ENCODE measurements at regions not wholly inside any gene's neighbourhood (a gene's known extent, or its start where the extent isn't known, plus 50 kb on each side); places are given as distances from the start of the nearest gene placed in this dataset.

DNA sequence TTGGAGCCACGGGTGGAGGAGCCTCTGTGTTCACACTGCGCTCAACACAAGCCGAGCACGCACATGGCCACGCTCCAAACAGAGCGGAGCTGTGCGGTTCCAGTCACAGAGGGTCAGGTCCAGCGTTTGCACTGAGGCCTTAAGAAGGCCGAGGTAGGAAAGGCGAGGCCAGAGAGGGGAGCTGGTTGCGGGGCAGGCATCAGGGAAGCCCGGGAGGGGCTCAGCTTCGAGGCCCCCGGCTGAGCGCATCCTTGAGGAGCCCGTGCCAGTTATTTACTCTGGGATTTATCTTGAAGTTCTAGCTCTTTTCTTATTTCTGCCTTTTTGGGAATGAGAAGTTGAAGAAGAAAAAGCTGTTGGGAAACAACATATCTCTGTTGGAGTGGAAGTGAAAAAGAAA lies 140.8 kb downstream of the IRX1 start:
- DNase-seq (ENCODE audit: low spot score): no peak

DNA sequence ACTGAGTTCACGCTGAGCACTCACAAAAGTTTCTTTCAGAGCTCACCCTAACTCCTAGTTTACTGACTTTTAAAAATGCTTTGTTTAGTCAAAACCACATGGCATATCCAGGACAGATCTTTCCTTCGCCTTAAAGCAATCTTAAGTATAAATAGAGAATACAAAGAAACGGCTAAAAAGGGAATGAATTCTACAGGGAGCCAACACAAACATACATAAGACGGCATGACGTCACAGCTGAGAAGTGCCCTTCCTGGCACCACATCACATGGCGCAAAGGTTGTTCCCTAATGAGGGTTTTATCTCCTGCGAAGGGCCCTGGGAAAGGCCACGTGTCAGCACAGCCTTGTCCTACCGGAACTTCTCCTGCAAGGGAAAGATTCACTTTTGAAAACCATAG lies 141.3 kb downstream of the IRX1 start:
- DNase-seq (ENCODE audit: low spot score): no peak

DNA sequence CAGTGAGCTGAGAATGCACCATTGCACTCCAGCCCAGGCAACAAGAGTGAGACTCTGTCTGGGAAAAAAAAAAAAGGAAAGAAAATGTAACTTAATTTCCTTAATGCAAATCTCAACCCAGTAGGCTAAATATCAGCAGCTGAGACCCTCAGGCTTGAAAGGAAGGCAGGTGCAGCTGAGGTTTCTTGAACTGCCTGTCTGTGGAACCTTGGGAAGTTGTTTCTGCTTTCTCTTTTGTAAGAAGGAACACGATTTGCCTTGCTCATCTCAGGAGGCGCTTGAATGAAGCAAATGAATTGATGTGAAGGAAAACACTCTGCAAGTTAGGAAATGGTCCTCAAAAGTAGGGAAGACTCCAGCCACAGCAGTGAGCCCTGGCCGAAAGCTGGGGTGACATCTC lies 143.3 kb downstream of the IRX1 start:
- DNase-seq (ENCODE audit: low spot score): no peak

DNA sequence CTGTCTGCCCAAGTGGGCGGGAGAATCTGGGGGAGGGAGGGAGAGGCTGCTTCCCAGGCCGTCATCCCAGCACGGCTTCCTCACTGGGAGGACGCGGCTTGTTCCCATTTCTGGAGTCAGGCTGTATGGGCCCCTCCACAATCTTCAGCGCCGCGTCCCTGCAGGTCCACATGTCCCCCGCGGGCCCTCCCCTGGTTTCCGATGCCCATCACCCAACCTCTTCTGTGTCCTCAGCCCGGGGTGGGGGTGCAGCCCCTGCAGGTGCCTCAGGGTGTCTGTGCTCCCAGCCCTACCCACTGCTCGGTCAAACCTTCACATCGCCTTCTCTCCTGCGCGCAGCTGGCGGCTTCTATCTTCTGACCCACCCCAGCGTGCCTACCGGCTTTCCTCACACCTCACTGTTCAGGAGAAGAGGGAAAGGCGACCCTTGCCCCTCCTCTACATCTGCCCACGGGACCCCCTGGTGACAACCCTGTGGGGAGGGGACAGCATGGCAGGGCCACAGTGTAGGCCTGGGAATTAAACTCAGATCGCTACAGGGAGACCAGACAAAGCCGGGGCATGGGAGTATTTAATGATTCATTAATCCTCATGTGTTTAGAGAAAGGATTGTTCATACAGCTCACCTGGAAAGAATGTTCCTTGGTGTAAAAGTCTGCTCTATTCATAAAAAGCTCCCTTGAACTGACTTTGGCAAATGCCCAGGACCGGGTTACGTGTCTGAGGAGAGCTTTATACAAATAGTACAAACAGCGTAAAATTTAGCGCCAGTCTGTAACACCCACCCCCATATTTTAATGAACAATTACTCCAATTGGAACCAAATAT lies 145.1 kb downstream of the IRX1 start:
- DNase-seq (ENCODE audit: low spot score): no peak

DNA sequence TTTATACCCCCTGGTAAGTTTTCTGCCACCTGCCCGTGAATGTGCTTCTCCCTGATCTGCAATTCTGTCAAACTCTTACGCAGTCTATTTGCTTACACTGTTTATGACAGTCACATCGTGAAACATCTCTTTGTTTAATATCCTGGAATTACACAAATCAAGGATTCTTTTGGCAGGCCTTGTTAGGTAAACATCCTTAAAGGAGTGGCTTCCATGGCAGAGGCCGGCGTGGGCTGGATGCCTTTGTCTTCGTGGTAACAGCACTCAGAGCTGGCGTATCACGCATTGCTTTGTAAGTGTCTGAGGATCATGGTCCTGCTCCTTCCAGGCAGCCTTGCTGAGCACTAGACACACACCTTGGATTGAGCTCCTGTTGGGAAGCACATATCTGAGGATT lies 145.7 kb downstream of the IRX1 start:
- no peak for DNase-seq (ENCODE audit: low spot score)

DNA sequence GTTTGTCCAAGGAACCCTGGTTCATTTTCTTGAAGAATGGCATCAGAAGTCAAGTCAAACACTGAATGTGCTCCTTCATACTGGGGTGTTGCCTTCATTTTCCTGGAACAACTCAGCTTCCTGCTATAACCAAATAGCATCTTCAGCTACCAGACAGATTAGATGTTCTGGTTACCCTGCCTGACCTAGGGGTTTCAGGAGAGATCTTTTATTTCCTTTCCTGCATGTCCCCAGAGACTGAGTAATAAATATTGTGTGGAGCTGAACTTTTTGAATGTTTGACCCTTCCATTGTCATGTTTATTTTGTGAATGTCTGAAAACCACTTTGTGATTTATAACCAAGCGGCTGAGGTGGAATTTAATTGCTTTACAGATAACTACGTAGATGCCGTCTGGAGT lies 147.1 kb downstream of the IRX1 start:
- DNase-seq (ENCODE audit: low spot score): no peak

DNA sequence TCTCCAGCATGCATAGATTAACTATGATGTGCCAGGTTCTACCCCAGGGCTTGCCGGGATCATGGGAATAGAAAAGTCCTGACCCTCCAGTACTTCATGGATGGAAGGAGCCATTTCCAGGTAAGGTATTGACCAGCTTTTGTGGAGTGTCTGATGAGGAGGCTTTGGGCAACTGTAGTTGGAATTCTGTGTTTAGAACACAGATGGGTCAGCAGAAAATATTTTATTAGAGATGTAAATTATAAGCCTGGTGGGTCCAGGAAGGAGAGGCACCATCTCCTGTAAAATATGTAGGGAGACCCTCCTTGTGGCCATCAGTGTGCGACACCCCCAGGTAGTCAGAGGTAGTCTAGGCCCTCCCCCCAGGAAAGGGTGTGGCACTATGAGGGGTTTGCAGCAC lies 156.2 kb downstream of the IRX1 start:
- DNase-seq (ENCODE audit: low spot score): no peak

DNA sequence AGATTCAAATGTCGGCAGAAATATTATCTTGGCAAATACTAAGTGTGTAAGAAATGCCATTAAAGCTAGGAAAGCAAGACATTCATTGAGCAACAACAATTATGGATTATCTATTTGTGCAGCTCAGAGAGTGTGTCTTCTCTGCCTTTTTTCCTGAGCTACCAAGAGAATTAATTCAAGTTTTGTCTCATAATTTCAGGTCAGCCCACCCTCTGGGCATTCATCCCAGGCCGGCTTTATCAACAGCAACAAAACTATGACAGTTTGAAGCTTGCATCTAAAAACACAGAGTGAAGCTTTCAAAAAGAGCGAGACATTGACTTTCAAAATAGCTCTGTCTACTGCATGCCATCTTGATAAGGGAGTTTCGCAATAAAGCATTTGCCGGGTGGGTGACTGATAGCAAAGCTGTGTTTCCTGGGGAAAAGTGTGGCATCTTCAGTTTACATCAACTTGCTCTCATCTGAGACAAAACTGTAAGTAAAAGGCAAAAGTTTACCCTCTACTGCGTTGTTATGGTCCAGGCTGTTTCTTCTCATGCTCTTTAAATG lies 182.4 kb downstream of the IRX1 start:
- no peak for DNase-seq (ENCODE audit: low spot score)

DNA sequence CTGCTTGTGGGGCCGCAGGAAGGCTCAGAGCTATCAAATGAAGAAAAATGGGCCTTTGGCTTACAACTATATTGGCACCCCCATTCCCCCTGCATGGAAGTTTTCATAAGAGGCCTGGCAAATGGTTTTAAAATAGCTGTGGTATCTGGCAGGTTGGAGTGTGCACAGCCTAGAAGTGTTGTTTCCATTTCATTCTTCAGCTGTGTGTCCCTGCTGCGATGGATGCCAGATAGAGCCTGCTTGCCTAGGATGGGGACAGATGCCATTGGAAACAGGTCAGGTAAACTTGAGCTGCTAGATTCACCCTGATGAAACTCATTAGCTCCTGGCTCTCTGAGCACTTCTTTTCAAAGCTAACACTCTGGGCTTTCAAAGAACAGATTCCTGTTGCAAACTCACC lies 183.3 kb downstream of the IRX1 start:
- no peak for DNase-seq (ENCODE audit: low spot score)

DNA sequence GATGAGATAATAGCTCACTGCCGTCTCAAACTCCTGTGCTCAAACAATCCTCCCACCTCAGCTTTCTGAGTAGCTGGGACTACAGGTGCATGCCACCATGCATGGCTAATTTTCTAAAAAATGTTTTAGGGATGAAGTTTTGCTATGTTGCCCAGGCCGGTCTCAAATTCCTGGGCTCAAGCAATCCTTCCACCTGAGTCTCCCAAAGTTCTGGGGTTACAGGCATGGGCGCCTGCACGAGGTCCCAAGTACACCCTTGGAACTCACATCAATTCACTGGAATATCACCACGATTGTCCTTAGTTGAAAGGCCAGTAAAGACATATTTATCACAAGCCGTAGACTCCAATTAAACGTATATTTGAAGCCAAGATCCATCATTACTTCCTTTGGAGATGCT lies 184.6 kb downstream of the IRX1 start:
- no peak for DNase-seq (ENCODE audit: low spot score)

DNA sequence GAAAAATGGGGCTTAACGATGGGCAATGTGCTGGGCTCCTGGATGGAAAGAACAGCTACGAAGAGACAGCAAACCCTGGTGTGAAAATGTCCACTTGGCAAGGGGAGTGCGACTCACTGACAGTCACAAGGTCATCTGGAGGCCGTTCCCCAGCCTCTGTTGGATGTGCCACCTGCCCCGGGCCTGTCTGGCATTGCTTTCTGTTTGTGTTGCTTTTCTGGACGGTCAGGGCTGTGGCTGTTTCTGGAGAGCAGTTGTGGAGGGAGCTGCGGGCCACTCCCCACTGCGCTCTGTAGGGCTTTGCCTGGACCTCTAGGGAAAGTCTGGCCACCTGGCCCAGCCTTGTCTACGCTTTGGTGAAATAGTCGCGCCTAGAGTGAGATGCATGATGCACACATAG lies 185.3 kb downstream of the IRX1 start:
- no peak for DNase-seq (ENCODE audit: low spot score)

DNA sequence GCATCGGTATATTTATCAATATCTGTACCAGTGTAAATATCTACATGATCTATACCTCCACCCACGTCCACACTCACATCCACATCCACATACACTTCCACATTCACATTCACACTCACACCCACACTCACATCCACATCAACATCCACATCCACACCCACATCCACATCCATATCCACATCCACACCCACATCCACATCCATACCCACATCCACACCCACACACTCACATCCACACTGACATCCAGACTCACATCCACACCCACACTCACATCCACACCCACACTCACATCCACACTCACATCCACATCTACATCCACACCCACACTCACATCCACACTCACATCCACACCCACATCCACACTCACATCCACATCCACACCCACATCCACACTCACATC lies 189.2 kb downstream of the IRX1 start:
- no peak for DNase-seq (ENCODE audit: low spot score)

DNA sequence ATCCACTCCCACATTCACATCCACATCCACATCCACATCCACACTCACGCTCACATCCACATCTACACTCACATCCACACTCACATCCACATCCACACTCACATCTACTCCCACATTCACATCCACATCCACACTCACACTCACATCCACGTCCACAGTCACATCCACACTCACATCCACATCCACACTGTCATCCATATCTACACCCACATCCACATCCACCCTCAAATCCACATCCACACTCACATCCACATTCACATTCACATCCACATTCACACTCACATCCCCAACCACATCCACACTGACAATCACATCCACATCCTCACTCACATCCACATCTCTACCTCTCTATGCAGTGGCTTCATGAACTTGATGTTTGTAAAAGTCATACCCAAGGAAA lies 190.5 kb downstream of the IRX1 start:
- DNase-seq (ENCODE audit: low spot score): no peak

DNA sequence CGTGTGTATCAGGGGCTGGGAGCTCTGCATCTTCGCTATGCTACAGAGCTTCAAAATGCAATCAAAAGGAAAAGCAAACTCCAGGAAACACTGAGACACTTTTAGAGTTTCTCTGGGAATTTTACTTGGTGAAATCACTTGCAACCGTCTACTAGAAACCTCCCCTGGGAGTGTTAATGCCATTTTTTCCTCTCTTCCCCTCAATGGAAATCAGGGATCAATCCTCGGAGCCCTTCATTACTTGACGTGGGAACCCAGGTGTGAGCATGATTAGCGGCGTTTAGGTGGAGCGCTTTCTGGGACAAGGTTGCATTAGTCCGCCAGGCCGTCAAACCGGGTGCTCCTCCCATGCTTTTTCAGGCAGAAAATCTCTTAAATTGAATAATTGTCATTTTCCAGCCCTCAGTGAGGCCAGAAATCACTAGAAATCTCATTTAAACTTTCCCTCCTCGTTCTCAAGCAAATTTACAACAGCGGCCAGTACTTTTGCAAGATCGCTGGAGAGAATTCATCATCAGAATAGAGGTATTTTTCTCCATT lies 191.3 kb downstream of the IRX1 start:
- no peak for DNase-seq (ENCODE audit: low spot score)

DNA sequence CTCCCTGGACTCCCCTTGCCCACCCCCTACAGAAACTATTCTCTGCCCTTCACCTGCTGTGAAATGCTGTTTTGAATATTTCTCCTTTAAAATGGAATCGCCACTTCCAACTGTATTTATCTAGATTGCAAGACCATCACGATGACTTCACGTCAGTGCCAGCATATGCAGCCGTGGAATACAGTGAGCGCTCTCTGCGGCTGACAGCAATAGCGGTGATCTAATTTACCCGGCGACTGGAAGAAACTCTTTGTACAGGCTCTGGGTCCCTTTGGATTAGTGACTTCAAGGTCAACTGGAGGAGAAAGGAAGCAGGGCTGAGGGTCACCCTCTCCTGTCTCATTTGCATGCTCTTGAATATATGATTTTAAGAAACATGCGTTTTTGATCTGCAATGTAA lies 192.0 kb downstream of the IRX1 start:
- DNase-seq (ENCODE audit: low spot score): no peak

DNA sequence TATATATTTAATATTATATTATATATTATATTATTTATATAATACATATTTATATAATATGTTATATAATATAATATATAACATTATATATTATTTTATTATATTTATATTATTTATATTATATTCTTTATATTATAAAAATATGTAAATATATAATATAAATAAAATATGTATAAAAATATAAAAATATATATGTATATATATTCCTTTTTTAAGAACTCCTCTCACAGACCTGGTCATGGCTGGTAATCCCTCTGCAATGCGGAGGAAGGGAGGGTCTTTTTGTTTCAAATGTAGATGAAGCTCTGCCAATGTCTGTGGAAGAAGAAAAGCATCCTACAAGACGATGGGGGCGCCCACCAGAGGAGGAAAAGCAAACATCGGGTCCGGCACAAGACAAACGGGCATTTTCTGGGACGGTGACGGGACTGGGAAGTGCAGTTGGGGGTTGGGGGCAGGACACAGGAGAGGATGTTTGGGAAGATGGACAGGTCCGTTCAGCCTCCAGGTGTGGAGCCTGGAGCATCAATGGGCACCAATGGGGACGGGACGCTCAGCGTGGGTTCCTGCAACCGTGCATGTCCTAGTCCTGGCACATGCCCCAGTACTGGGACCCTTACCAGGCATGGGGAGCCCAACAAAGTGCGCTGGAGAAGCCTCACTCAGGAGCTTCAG lies 194.0 kb downstream of the IRX1 start:
- no peak for DNase-seq (ENCODE audit: low spot score)

DNA sequence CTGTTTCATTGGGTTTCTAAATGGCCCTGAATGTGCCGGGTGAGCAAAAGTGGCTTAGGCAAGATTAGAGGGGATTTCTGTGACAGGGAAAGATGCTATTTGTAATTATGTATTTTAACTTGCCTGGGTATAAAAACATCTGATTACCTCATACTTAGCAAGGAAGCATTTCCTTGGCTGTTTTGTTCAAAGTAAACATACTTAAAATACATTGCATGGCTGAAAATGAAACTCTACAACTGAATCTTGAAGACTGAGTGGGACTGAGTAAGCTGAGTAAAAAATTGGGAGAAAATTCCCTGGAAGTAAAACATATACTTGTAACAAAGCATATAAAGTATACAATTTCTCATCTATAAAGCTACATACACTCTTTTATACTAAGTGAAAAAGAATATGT lies 197.5 kb downstream of the IRX1 start:
- no peak for DNase-seq (ENCODE audit: low spot score)

DNA sequence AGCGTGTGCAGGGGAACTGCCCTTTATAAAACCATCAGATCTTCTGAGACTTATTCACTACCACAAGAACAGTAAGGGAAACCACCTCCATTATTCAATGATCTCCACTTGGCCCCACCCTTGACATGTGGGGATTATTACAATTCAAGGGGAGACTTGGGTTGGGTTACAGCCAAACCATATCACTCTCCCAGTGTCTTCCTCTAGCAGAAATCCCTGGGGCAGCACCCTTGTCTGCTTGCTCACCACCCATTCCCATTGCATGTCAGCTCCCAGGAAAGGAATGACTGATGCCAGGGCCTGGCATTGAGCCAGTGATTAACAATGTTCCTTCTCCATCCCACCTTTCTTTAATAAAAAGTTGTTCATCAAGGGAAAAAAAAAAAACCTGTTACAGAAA lies 199.0 kb downstream of the IRX1 start:
- no peak for DNase-seq (ENCODE audit: low spot score)

DNA sequence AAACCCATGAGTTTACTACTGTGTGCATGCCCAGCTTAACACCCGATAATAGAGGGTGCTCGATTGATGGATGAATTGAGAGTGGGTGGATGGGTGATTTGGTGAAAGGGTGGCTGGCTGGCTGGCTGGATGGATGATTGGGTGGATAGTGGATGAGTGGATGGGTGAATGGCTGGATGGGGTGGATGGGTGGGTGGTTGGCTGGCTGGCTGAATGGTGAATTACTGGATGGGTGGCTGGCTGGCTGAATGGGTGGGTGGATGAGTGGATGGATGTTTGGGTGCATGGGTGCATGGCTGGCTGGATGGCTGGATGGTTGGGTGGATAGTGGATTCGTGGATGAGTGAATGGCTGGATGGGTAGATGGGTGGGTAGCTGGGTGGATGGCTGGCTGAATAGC lies 201.1 kb downstream of the IRX1 start:
- DNase-seq (ENCODE audit: low spot score): no peak

DNA sequence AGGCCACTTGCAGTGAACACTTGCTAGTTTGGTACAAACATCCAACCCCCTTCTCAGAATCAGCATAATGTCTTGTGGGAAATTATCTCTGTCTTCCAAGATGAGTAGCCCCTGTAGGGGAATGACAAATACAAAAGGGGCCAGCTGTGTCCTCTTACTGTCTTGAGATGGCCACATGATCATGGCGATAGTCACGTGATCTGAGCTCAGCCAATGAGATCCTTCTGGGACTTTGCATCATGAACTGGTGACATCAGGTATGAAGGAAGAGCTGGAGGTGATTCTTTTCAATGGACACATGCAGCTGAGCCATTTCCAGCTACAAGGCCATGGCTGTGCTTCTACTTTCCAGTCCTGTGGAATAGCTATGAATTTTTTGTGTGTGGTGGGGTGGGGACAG lies 206.3 kb downstream of the IRX1 start:
- no peak for DNase-seq (ENCODE audit: low spot score)

DNA sequence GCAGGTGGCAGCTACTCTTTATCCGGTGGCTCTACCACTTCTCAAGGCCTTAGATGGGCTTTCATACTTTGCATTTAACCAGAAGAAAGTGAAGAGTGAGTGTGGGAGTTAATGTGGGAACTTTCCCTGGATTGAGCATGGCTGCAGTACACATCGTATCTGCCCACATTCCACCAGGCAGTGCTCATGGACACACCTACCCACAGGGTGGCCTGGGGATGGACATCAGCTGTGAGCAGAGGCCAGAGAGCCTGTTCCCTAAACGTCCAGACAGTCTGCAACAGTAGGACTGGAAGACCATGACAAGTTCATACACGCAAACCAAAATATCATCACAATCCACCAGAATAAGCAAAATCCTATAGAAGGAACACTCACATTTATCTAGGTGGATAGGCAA lies 213.8 kb downstream of the IRX1 start:
- no peak for DNase-seq (ENCODE audit: low spot score)

DNA sequence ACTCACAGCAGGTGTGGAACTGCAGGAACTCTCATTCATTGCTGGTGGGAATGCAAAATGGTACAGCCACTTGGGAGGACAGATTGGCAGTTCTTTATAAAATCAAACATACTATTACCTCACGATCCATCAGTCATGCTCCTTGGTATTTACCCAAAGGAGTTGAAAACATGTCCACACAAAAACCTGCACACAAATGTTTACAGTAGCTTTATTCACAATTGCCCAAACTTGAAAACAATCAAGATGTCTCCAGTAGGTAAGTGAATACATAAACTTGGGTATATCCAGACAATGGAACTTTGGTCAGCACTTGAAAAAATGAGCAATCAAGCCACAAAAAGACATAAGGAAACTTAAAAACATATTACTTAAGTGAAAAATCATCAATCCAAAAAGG lies 215.5 kb downstream of the IRX1 start:
- DNase-seq (ENCODE audit: low spot score): no peak

DNA sequence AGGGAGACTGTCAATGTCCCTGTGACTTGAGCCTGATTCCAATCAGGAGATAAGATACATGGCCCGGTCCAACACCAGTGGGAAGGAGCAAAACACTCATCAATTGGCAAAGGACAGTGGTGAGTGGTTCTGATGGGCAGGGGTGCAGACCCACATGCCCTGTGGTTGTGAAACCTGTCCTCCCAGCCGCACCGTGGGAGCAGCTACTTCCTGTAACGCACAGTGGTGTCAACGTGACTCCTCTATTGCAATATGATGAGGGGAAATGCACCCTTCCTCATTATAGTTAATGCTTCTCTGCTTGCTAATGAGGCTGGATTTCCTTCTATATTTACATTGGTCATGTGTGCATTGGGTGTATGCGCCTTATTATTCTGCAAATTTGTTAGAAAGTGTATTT lies 223.0 kb downstream of the IRX1 start:
- DNase-seq (ENCODE audit: low spot score): no peak
